IMR-90 (cell line): ENCODE measurements at regions not wholly inside any gene's neighbourhood (a gene's known extent, or its start where the extent isn't known, plus 50 kb on each side); places are given as distances from the start of the nearest gene placed in this dataset.

Experiments
- ATAC-seq: fragments of 200-7000 bp; cut with Tn5 transposase; 2 replicates; pipeline ENCODE4 v1.9.1; 2020; ENCODE audit warnings: low read depth, mild to moderate bottlenecking, moderate library complexity
- BruUV-seq: library from RNA; stranded (reverse); fragments of 400-500 nt; replicated peaks from 2 replicates; lab custom pipeline; 2021; lab: Mats Ljungman, UMichigan
- CTCF ChIA-PET: fragments of 300-600 bp; formaldehyde crosslinking; extraction: SDS; loops from one replicate; lab custom pipeline; 2021; ENCODE audit warnings: antibody characterized with exemption; lab: Yijun Ruan, JAX
- POLR2A ChIA-PET: fragments of 300-600 bp; sonication (Branson Sonifier 250); formaldehyde crosslinking; loops from one replicate; lab custom pipeline; 2022; ENCODE audit warnings: antibody characterized with exemption; ENCODE audit not compliant: unreplicated experiment; lab: Charles Lee
- DNase-seq: peaks from one replicate; pipeline ENCODE4 v3.0.0; 2013
- H2AFZ ChIP-seq: replicated peaks from 2 replicates; pipeline ENCODE3; 2013; ENCODE audit warnings: low read length, mild to moderate bottlenecking; ENCODE audit not compliant: poor library complexity
- H2AK5ac ChIP-seq: 2 replicates; pipeline ENCODE4 v1.6.1; 2013; ENCODE audit warnings: low read depth, low read length, inconsistent platforms
- H2AK9ac ChIP-seq: replicated peaks from 2 replicates; pipeline ENCODE3; 2013; ENCODE audit warnings: mild to moderate bottlenecking, low read depth, low read length, moderate library complexity; ENCODE audit not compliant: poor library complexity
- H2BK120ac ChIP-seq: 2 replicates; pipeline ENCODE4 v1.6.1; 2013; ENCODE audit warnings: low read depth, low read length, inconsistent platforms
- H2BK15ac ChIP-seq: 3 replicates; pipeline ENCODE4 v1.6.1; 2013; ENCODE audit warnings: low read depth, low read length, inconsistent platforms
- H2BK20ac ChIP-seq: 2 replicates; pipeline ENCODE4 v1.6.1; 2013; ENCODE audit warnings: low read depth, mild to moderate bottlenecking, inconsistent platforms, low read length, moderate library complexity
- H2BK5ac ChIP-seq: 2 replicates; pipeline ENCODE4 v1.6.1; 2013; ENCODE audit warnings: mild to moderate bottlenecking, low read depth, low read length, inconsistent platforms; ENCODE audit not compliant: poor library complexity, severe bottlenecking
- H3K14ac ChIP-seq: replicated peaks from 2 replicates; pipeline ENCODE4 v1.6.1; 2013; ENCODE audit warnings: low read depth, low read length, inconsistent platforms
- H3K18ac ChIP-seq: 2 replicates; pipeline ENCODE4 v1.6.1; 2013; ENCODE audit warnings: low read depth, low read length, control low read depth
- H3K23ac ChIP-seq: 2 replicates; pipeline ENCODE4 v1.6.1; 2013; ENCODE audit warnings: low read depth, low read length, inconsistent platforms
- H3K27ac ChIP-seq: 2 replicates; pipeline ENCODE4 v1.5.1; 2013; ENCODE audit warnings: mild to moderate bottlenecking, control low read depth, low read length; ENCODE audit not compliant: insufficient read depth
- H3K27me3 ChIP-seq: 2 replicates; pipeline ENCODE4 v1.6.1; 2013; ENCODE audit warnings: low read length; ENCODE audit not compliant: control insufficient read depth, insufficient read depth
- H3K36me3 ChIP-seq: 2 replicates; pipeline ENCODE4 v1.6.1; 2013; ENCODE audit warnings: low read length, mixed read lengths; ENCODE audit not compliant: control insufficient read depth, insufficient read depth
- H3K4ac ChIP-seq: 2 replicates; pipeline ENCODE4 v1.6.1; 2013; ENCODE audit warnings: low read depth, low read length, inconsistent platforms
- H3K4me1 ChIP-seq: 2 replicates; pipeline ENCODE4 v1.6.1; 2013; ENCODE audit warnings: low read length, mixed read lengths; ENCODE audit not compliant: control insufficient read depth, insufficient read depth
- H3K4me2 ChIP-seq: 2 replicates; pipeline ENCODE4 v1.6.1; 2013; ENCODE audit warnings: low read depth, mild to moderate bottlenecking, control low read depth, low read length, moderate library complexity
- H3K4me3 ChIP-seq: 2 replicates; pipeline ENCODE4 v1.5.1; 2013; ENCODE audit warnings: low read depth, mild to moderate bottlenecking, control low read depth, low read length, moderate library complexity; ENCODE audit not compliant: insufficient read depth
- H3K56ac ChIP-seq: 2 replicates; pipeline ENCODE4 v1.6.1; 2013; ENCODE audit warnings: low read length, inconsistent platforms; ENCODE audit not compliant: insufficient read depth; ENCODE audit errors: extremely low read depth
- H3K79me1 ChIP-seq, 2 experiments: 2 replicates each; pipeline ENCODE4 v1.6.1; 2013; ENCODE audit warnings: low read length in 2 of 2, inconsistent platforms in 1 of 2, low read depth in 1 of 2
- H3K9ac ChIP-seq: 2 replicates; pipeline ENCODE4 v1.6.1; 2013; ENCODE audit warnings: low read depth, low read length, control low read depth
- H3K9me1 ChIP-seq: 2 replicates; pipeline ENCODE4 v1.6.1; 2013; ENCODE audit warnings: low read length, inconsistent platforms; ENCODE audit not compliant: insufficient read depth
- H3K9me3 ChIP-seq: 2 replicates; pipeline ENCODE4 v1.6.1; 2013; ENCODE audit warnings: low read length; ENCODE audit not compliant: control insufficient read depth, insufficient read depth
- H4K20me1 ChIP-seq: 2 replicates; pipeline ENCODE4 v1.6.1; 2013; ENCODE audit warnings: low read length, inconsistent platforms; ENCODE audit not compliant: insufficient read depth
- H4K5ac ChIP-seq: 2 replicates; pipeline ENCODE4 v1.6.1; 2013; ENCODE audit warnings: mild to moderate bottlenecking, low read depth, low read length, control low read depth
- H4K8ac ChIP-seq, 2 experiments: 2 replicates each; pipeline ENCODE4 v1.6.1; 2013; ENCODE audit warnings: low read depth in 2 of 2, low read length in 2 of 2, control low read depth in 1 of 2, inconsistent platforms in 1 of 2
- H4K91ac ChIP-seq: 2 replicates; pipeline ENCODE4 v1.6.1; 2013; ENCODE audit warnings: low read depth, low read length, inconsistent platforms; ENCODE audit not compliant: insufficient read depth
- BHLHE40 ChIP-seq: fragments of 150-350 bp; IDR thresholded peaks from 2 replicates; pipeline ENCODE4 v1.6.1; 2016; ENCODE audit warnings: mild to moderate bottlenecking, low read depth, low read length
- FOS ChIP-seq: fragments of 150-350 bp; IDR thresholded peaks from 2 replicates; pipeline ENCODE4 v1.6.1; 2016; ENCODE audit warnings: low read depth, low read length
- MAFK ChIP-seq: IDR thresholded peaks from 2 replicates; pipeline ENCODE4 v1.6.1; 2012; ENCODE audit warnings: low read depth, low read length, improper control_type of control experiment
- MAZ ChIP-seq: IDR thresholded peaks from 2 replicates; pipeline ENCODE4 v1.6.1; 2012; ENCODE audit warnings: low read depth, mild to moderate bottlenecking, low read length, improper control_type of control experiment, moderate library complexity, borderline replicate concordance
- MXI1 ChIP-seq: IDR thresholded peaks from 2 replicates; pipeline ENCODE4 v1.6.1; 2012; ENCODE audit warnings: low read depth, mild to moderate bottlenecking, low read length, moderate library complexity, borderline replicate concordance
- RAD21 ChIP-seq: IDR thresholded peaks from 2 replicates; pipeline ENCODE4 v1.6.1; 2012; ENCODE audit warnings: low read length, improper control_type of control experiment
- RCOR1 ChIP-seq: IDR thresholded peaks from 2 replicates; pipeline ENCODE4 v1.6.1; 2012; ENCODE audit warnings: mild to moderate bottlenecking, low read length, improper control_type of control experiment; ENCODE audit not compliant: insufficient replicate concordance
- SMC3 ChIP-seq: fragments of 150-350 bp; IDR thresholded peaks from 2 replicates; pipeline ENCODE4 v1.6.1; 2016; ENCODE audit warnings: low read depth, mild to moderate bottlenecking, antibody characterized with exemption, low read length, moderate library complexity
- WGBS, 2 experiments: methylation state at CpG; one replicate each; pipeline versions ENCODE4 v1.1.5 to v1.1.7; 2013; ENCODE audit warnings: missing lambda C conversion rate in 2 of 2; ENCODE audit not compliant: insufficient read length in 1 of 2; ENCODE audit errors: extremely low coverage in 2 of 2; 5-methylcytosine and 5-hydroxymethylcytosine counted together
- dilution Hi-C: fragments of 300-500 bp; cut with HindIII; formaldehyde crosslinking; loops from one replicate; pipeline ENCODE4 v1.14.3; 2018; ENCODE audit warnings: low sequenced_read_pairs; ENCODE audit not compliant: unreplicated experiment
- in situ Hi-C: fragments of 300-500 bp; cut with MboI; formaldehyde crosslinking; loops from 3 replicates; pipeline ENCODE4 v1.14.3; 2019; ENCODE audit warnings: low sequenced_read_pairs, inconsistent platforms, mixed read lengths
- intact Hi-C: fragments of 100-400 bp; cut with micrococcal nuclease; formaldehyde crosslinking; loops from 2 replicates; pipeline ENCODE4 v1.10.0; 2022
- TF ChIP-seq, protein P1 (sequence below): fragments of 150-350 bp; IDR thresholded peaks from 2 replicates; pipeline ENCODE4 v1.6.1; 2016; ENCODE audit warnings: low read depth, mild to moderate bottlenecking, low read length, moderate library complexity, borderline replicate concordance

DNA sequence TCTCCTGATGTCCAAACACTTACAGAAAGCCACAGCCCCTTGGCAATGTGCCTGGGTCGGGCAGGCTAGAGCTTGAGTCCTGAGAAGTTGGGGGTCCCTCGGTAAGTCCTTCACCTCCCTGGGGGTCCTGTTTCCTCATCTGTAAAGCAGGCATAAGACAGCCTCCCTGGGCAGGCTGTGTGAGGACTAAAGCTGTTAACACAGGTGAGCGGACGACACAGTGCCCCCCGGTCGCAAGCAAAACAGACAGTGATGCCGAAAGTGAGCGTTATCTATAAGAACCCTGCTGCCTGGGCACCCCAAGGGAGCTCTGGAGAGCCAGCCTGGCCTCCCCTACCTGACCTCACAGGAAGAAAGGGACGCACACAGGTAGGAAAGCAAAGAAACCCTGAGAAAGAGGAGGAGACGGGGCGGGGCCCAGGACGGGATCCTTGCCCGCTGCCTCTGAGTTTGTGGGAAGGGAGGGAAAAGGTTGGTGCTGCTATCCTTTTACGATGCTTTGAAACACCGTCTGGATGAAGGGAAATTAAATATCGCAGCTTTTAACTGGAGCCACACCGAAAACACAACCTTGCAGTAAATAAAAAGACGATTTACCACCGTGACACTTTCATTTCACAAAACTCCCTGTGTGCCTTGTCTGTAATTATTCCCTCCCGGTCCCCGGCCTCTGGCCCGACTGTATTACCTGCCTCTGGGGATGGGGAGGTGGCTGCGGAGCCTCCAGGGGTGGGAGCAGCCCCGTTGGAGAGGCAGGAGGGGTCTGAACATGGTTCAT is 67.1 kb downstream of the ENGASE start:
- H3K56ac ChIP-seq = no peak overlapping the region
- peaks cover 12% of the 10 kb centered on the region; the same call in 1 of the 2 replicates for H3K27me3 ChIP-seq
- no peak overlapping the region for H3K14ac ChIP-seq
- H2AFZ ChIP-seq = no peak overlapping the region
- WGBS, 2 experiments = no CpG with 5 or more reads among the region's 24 CpGs
- H2AK5ac ChIP-seq = no peak overlapping the region
- TF ChIP-seq, protein P1, sequence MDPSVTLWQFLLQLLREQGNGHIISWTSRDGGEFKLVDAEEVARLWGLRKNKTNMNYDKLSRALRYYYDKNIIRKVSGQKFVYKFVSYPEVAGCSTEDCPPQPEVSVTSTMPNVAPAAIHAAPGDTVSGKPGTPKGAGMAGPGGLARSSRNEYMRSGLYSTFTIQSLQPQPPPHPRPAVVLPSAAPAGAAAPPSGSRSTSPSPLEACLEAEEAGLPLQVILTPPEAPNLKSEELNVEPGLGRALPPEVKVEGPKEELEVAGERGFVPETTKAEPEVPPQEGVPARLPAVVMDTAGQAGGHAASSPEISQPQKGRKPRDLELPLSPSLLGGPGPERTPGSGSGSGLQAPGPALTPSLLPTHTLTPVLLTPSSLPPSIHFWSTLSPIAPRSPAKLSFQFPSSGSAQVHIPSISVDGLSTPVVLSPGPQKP = no peak
- TF ChIP-seq BHLHE40 (no peak), MXI1 (no peak), RAD21 (no peak), MAFK (no peak), SMC3 (no peak), FOS (no peak), MAZ (no peak), RCOR1 (no peak)
- H2BK15ac ChIP-seq = no peak overlapping the region
- ChIA-PET POLR2A (no interaction called here), CTCF (no interaction called here)
- no peak overlapping the region for H2BK120ac ChIP-seq
- H3K36me3 ChIP-seq = no peaks in the 10 kb centered on the region
- BruUV-seq = no TSS peak
- no peaks in the 10 kb centered on the region for H3K79me1 ChIP-seq
- no peak overlapping the region for H2BK5ac ChIP-seq
- H3K9me3 ChIP-seq = no peaks in the 10 kb centered on the region
- H2AK9ac ChIP-seq = no peak overlapping the region
- no peaks in the 10 kb centered on the region for H4K20me1 ChIP-seq
- H3K23ac ChIP-seq = no peak overlapping the region
- no peaks in the 10 kb centered on the region for H3K9me1 ChIP-seq
- H3K4me3 ChIP-seq = no peak overlapping the region
- intact Hi-C loops = no loop called here
- H3K27ac ChIP-seq = no peak overlapping the region
- H3K4me1 ChIP-seq = no peaks in the 10 kb centered on the region
- ATAC-seq (no peak), DNase-seq (no peak)
- no peak overlapping the region for H3K4ac ChIP-seq
- no peak overlapping the region for H3K18ac ChIP-seq
- H3K4me2 ChIP-seq = no peak overlapping the region
- H4K8ac ChIP-seq = no peak overlapping the region
- in situ Hi-C loops = no loop called here
- H2BK20ac ChIP-seq = no peak overlapping the region
- dilution Hi-C loops = no loop called here
- H4K91ac ChIP-seq = no peak overlapping the region
- no peak overlapping the region for H4K5ac ChIP-seq
- H3K9ac ChIP-seq = no peak overlapping the region
